GM12878 (cell line): ENCODE measurements at regions not wholly inside any gene's neighbourhood (a gene's known extent, or its start where the extent isn't known, plus 50 kb on each side); places are given as distances from the start of the nearest gene placed in this dataset.

Source experiments
- BMI1 ChIP-seq: fragments of 450-650 bp; IDR thresholded peaks from 2 replicates; pipeline ENCODE4 v1.6.1; 2016; ENCODE audit warnings: mild to moderate bottlenecking, moderate library complexity, borderline replicate concordance
- CHD2 ChIP-seq: IDR thresholded peaks from 2 replicates; pipeline ENCODE4 v1.6.1; 2011; ENCODE audit warnings: low read depth, low read length, improper control_type of control experiment, borderline replicate concordance
- GABPA ChIP-seq: IDR thresholded peaks from 2 replicates; pipeline ENCODE4 v1.6.1; 2014; ENCODE audit warnings: antibody characterized with exemption, low read depth, mild to moderate bottlenecking, inconsistent platforms
- HDAC6 ChIP-seq: fragments of 200-600 bp; sonication (generic); IDR thresholded peaks from one replicate; pipeline ENCODE4 v1.8.0; 2017; ENCODE audit warnings: antibody characterized with exemption; ENCODE audit not compliant: unreplicated experiment
- JUND ChIP-seq: IDR thresholded peaks from 2 replicates; pipeline ENCODE4 v1.6.1; 2012; ENCODE audit warnings: low read depth, mild to moderate bottlenecking, low read length, improper control_type of control experiment, moderate library complexity
- MXI1 ChIP-seq: fragments of 150-350 bp; IDR thresholded peaks from 2 replicates; pipeline ENCODE4 v1.6.1; 2011; ENCODE audit warnings: low read depth, mild to moderate bottlenecking, inconsistent platforms, low read length, improper control_type of control experiment
- TAF1 ChIP-seq: IDR thresholded peaks from 2 replicates; pipeline ENCODE4 v1.6.1; 2011; ENCODE audit warnings: mild to moderate bottlenecking, low read depth, low read length, borderline replicate concordance
- TF ChIP-seq, protein P1 (sequence below), 3 experiments: IDR thresholded peaks in 2 of 3; conservative IDR thresholded peaks in 1 of 3; 2 replicates each; pipeline ENCODE4 v1.5.1; 2011; ENCODE audit warnings: low read depth in 3 of 3, low read length in 3 of 3, mild to moderate bottlenecking in 3 of 3, control low read depth in 2 of 3, moderate library complexity in 2 of 3, inconsistent platforms in 1 of 3, mixed read lengths in 1 of 3; ENCODE audit not compliant: control insufficient read depth in 2 of 3, insufficient read depth in 1 of 3; ENCODE audit errors: extremely low read depth in 1 of 3
- TF ChIP-seq, protein P2 (sequence below): IDR thresholded peaks from 2 replicates; pipeline ENCODE4 v1.6.1; 2011; ENCODE audit warnings: low read depth, low read length, improper control_type of control experiment, borderline replicate concordance
- TF ChIP-seq, protein P3 (sequence below): fragments of 450-650 bp; IDR thresholded peaks from 2 replicates; pipeline ENCODE4 v1.6.1; 2017; ENCODE audit warnings: mild to moderate bottlenecking, moderate library complexity
- TF ChIP-seq, protein P4 (sequence below): IDR thresholded peaks from 2 replicates; pipeline ENCODE4 v1.6.1; 2011; ENCODE audit warnings: low read depth, mild to moderate bottlenecking, low read length, moderate library complexity, borderline replicate concordance; ENCODE audit errors: extremely low read depth

DNA sequence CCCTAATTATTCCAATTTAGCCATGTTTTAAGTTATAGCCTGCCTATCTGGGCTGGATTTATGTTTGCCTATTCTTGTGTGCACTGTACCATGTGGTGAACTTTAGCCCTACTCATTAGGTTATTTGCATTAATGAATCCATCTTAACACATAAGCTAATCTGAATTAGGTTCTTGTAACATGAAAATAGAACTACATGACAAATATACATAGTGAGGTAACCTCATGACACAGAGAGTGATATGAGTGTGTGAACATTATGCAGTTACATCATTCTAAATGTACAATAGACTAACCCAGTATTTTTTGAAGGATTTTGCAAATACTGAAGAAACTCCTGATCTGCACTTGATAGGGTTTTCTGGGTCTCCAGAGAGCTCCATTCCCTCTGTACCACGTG lies 733.7 kb upstream of the CITED2 start:
- TF ChIP-seq, protein P1, sequence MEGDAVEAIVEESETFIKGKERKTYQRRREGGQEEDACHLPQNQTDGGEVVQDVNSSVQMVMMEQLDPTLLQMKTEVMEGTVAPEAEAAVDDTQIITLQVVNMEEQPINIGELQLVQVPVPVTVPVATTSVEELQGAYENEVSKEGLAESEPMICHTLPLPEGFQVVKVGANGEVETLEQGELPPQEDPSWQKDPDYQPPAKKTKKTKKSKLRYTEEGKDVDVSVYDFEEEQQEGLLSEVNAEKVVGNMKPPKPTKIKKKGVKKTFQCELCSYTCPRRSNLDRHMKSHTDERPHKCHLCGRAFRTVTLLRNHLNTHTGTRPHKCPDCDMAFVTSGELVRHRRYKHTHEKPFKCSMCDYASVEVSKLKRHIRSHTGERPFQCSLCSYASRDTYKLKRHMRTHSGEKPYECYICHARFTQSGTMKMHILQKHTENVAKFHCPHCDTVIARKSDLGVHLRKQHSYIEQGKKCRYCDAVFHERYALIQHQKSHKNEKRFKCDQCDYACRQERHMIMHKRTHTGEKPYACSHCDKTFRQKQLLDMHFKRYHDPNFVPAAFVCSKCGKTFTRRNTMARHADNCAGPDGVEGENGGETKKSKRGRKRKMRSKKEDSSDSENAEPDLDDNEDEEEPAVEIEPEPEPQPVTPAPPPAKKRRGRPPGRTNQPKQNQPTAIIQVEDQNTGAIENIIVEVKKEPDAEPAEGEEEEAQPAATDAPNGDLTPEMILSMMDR (IDR thresholded peaks at IDR 0.05 in 2 of 3, conservative IDR thresholded peaks at IDR 0.05 in 1 of 3; ENCODE audit: control insufficient read depth in 2 of 3, extremely low read depth in 1 of 3, insufficient read depth in 1 of 3, low read depth in 3 of 3, low read length in 3 of 3) = no peak
- TF ChIP-seq GABPA (no peak), HDAC6 (no peak), JUND (no peak), CHD2 (no peak), MXI1 (no peak), BMI1 (no peak), TAF1 (no peak)
- TF ChIP-seq, protein P2, sequence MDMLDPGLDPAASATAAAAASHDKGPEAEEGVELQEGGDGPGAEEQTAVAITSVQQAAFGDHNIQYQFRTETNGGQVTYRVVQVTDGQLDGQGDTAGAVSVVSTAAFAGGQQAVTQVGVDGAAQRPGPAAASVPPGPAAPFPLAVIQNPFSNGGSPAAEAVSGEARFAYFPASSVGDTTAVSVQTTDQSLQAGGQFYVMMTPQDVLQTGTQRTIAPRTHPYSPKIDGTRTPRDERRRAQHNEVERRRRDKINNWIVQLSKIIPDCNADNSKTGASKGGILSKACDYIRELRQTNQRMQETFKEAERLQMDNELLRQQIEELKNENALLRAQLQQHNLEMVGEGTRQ = no peak
- TF ChIP-seq, protein P3, sequence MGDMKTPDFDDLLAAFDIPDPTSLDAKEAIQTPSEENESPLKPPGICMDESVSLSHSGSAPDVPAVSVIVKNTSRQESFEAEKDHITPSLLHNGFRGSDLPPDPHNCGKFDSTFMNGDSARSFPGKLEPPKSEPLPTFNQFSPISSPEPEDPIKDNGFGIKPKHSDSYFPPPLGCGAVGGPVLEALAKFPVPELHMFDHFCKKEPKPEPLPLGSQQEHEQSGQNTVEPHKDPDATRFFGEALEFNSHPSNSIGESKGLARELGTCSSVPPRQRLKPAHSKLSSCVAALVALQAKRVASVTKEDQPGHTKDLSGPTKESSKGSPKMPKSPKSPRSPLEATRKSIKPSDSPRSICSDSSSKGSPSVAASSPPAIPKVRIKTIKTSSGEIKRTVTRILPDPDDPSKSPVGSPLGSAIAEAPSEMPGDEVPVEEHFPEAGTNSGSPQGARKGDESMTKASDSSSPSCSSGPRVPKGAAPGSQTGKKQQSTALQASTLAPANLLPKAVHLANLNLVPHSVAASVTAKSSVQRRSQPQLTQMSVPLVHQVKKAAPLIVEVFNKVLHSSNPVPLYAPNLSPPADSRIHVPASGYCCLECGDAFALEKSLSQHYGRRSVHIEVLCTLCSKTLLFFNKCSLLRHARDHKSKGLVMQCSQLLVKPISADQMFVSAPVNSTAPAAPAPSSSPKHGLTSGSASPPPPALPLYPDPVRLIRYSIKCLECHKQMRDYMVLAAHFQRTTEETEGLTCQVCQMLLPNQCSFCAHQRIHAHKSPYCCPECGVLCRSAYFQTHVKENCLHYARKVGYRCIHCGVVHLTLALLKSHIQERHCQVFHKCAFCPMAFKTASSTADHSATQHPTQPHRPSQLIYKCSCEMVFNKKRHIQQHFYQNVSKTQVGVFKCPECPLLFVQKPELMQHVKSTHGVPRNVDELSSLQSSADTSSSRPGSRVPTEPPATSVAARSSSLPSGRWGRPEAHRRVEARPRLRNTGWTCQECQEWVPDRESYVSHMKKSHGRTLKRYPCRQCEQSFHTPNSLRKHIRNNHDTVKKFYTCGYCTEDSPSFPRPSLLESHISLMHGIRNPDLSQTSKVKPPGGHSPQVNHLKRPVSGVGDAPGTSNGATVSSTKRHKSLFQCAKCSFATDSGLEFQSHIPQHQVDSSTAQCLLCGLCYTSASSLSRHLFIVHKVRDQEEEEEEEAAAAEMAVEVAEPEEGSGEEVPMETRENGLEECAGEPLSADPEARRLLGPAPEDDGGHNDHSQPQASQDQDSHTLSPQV = no peak
- TF ChIP-seq, protein P4, sequence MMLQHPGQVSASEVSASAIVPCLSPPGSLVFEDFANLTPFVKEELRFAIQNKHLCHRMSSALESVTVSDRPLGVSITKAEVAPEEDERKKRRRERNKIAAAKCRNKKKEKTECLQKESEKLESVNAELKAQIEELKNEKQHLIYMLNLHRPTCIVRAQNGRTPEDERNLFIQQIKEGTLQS = no peak
